IMR-90 (cell line): ENCODE measurements at regions not wholly inside any gene's neighbourhood (a gene's known extent, or its start where the extent isn't known, plus 50 kb on each side); places are given as distances from the start of the nearest gene placed in this dataset.

Source experiments
- ATAC-seq: fragments of 200-7000 bp; cut with Tn5 transposase; 2 replicates; pipeline ENCODE4 v1.9.1; 2020; ENCODE audit warnings: low read depth, mild to moderate bottlenecking, moderate library complexity
- BruUV-seq: library from RNA; stranded (reverse); fragments of 400-500 nt; replicated peaks from 2 replicates; lab custom pipeline; 2021; lab: Mats Ljungman, UMichigan
- CTCF ChIA-PET: fragments of 300-600 bp; formaldehyde crosslinking; extraction: SDS; loops from one replicate; lab custom pipeline; 2021; ENCODE audit warnings: antibody characterized with exemption; lab: Yijun Ruan, JAX
- POLR2A ChIA-PET: fragments of 300-600 bp; sonication (Branson Sonifier 250); formaldehyde crosslinking; loops from one replicate; lab custom pipeline; 2022; ENCODE audit warnings: antibody characterized with exemption; ENCODE audit not compliant: unreplicated experiment; lab: Charles Lee
- DNase-seq: peaks from one replicate; pipeline ENCODE4 v3.0.0; 2013
- H2AFZ ChIP-seq: replicated peaks from 2 replicates; pipeline ENCODE3; 2013; ENCODE audit warnings: low read length, mild to moderate bottlenecking; ENCODE audit not compliant: poor library complexity
- H2AK5ac ChIP-seq: 2 replicates; pipeline ENCODE4 v1.6.1; 2013; ENCODE audit warnings: low read depth, low read length, inconsistent platforms
- H2AK9ac ChIP-seq: replicated peaks from 2 replicates; pipeline ENCODE3; 2013; ENCODE audit warnings: mild to moderate bottlenecking, low read depth, low read length, moderate library complexity; ENCODE audit not compliant: poor library complexity
- H2BK120ac ChIP-seq: 2 replicates; pipeline ENCODE4 v1.6.1; 2013; ENCODE audit warnings: low read depth, low read length, inconsistent platforms
- H2BK15ac ChIP-seq: 3 replicates; pipeline ENCODE4 v1.6.1; 2013; ENCODE audit warnings: low read depth, low read length, inconsistent platforms
- H2BK20ac ChIP-seq: 2 replicates; pipeline ENCODE4 v1.6.1; 2013; ENCODE audit warnings: low read depth, mild to moderate bottlenecking, inconsistent platforms, low read length, moderate library complexity
- H2BK5ac ChIP-seq: 2 replicates; pipeline ENCODE4 v1.6.1; 2013; ENCODE audit warnings: mild to moderate bottlenecking, low read depth, low read length, inconsistent platforms; ENCODE audit not compliant: poor library complexity, severe bottlenecking
- H3K14ac ChIP-seq: replicated peaks from 2 replicates; pipeline ENCODE4 v1.6.1; 2013; ENCODE audit warnings: low read depth, low read length, inconsistent platforms
- H3K18ac ChIP-seq: 2 replicates; pipeline ENCODE4 v1.6.1; 2013; ENCODE audit warnings: low read depth, low read length, control low read depth
- H3K23ac ChIP-seq: 2 replicates; pipeline ENCODE4 v1.6.1; 2013; ENCODE audit warnings: low read depth, low read length, inconsistent platforms
- H3K27ac ChIP-seq: 2 replicates; pipeline ENCODE4 v1.5.1; 2013; ENCODE audit warnings: mild to moderate bottlenecking, control low read depth, low read length; ENCODE audit not compliant: insufficient read depth
- H3K27me3 ChIP-seq: 2 replicates; pipeline ENCODE4 v1.6.1; 2013; ENCODE audit warnings: low read length; ENCODE audit not compliant: control insufficient read depth, insufficient read depth
- H3K36me3 ChIP-seq: 2 replicates; pipeline ENCODE4 v1.6.1; 2013; ENCODE audit warnings: low read length, mixed read lengths; ENCODE audit not compliant: control insufficient read depth, insufficient read depth
- H3K4ac ChIP-seq: 2 replicates; pipeline ENCODE4 v1.6.1; 2013; ENCODE audit warnings: low read depth, low read length, inconsistent platforms
- H3K4me1 ChIP-seq: 2 replicates; pipeline ENCODE4 v1.6.1; 2013; ENCODE audit warnings: low read length, mixed read lengths; ENCODE audit not compliant: control insufficient read depth, insufficient read depth
- H3K4me2 ChIP-seq: 2 replicates; pipeline ENCODE4 v1.6.1; 2013; ENCODE audit warnings: low read depth, mild to moderate bottlenecking, control low read depth, low read length, moderate library complexity
- H3K4me3 ChIP-seq: 2 replicates; pipeline ENCODE4 v1.5.1; 2013; ENCODE audit warnings: low read depth, mild to moderate bottlenecking, control low read depth, low read length, moderate library complexity; ENCODE audit not compliant: insufficient read depth
- H3K56ac ChIP-seq: 2 replicates; pipeline ENCODE4 v1.6.1; 2013; ENCODE audit warnings: low read length, inconsistent platforms; ENCODE audit not compliant: insufficient read depth; ENCODE audit errors: extremely low read depth
- H3K79me1 ChIP-seq, 2 experiments: 2 replicates each; pipeline ENCODE4 v1.6.1; 2013; ENCODE audit warnings: low read length in 2 of 2, inconsistent platforms in 1 of 2, low read depth in 1 of 2
- H3K9ac ChIP-seq: 2 replicates; pipeline ENCODE4 v1.6.1; 2013; ENCODE audit warnings: low read depth, low read length, control low read depth
- H3K9me1 ChIP-seq: 2 replicates; pipeline ENCODE4 v1.6.1; 2013; ENCODE audit warnings: low read length, inconsistent platforms; ENCODE audit not compliant: insufficient read depth
- H3K9me3 ChIP-seq: 2 replicates; pipeline ENCODE4 v1.6.1; 2013; ENCODE audit warnings: low read length; ENCODE audit not compliant: control insufficient read depth, insufficient read depth
- H4K20me1 ChIP-seq: 2 replicates; pipeline ENCODE4 v1.6.1; 2013; ENCODE audit warnings: low read length, inconsistent platforms; ENCODE audit not compliant: insufficient read depth
- H4K5ac ChIP-seq: 2 replicates; pipeline ENCODE4 v1.6.1; 2013; ENCODE audit warnings: mild to moderate bottlenecking, low read depth, low read length, control low read depth
- H4K8ac ChIP-seq, 2 experiments: 2 replicates each; pipeline ENCODE4 v1.6.1; 2013; ENCODE audit warnings: low read depth in 2 of 2, low read length in 2 of 2, control low read depth in 1 of 2, inconsistent platforms in 1 of 2
- H4K91ac ChIP-seq: 2 replicates; pipeline ENCODE4 v1.6.1; 2013; ENCODE audit warnings: low read depth, low read length, inconsistent platforms; ENCODE audit not compliant: insufficient read depth
- BHLHE40 ChIP-seq: fragments of 150-350 bp; IDR thresholded peaks from 2 replicates; pipeline ENCODE4 v1.6.1; 2016; ENCODE audit warnings: mild to moderate bottlenecking, low read depth, low read length
- CEBPB ChIP-seq: IDR thresholded peaks from 2 replicates; pipeline ENCODE4 v1.6.1; 2012; ENCODE audit warnings: low read depth, low read length, improper control_type of control experiment
- CHD1 ChIP-seq: IDR thresholded peaks from 2 replicates; pipeline ENCODE4 v1.6.1; 2012; ENCODE audit warnings: low read depth, low read length, improper control_type of control experiment
- FOS ChIP-seq: fragments of 150-350 bp; IDR thresholded peaks from 2 replicates; pipeline ENCODE4 v1.6.1; 2016; ENCODE audit warnings: low read depth, low read length
- MAFK ChIP-seq: IDR thresholded peaks from 2 replicates; pipeline ENCODE4 v1.6.1; 2012; ENCODE audit warnings: low read depth, low read length, improper control_type of control experiment
- MAZ ChIP-seq: IDR thresholded peaks from 2 replicates; pipeline ENCODE4 v1.6.1; 2012; ENCODE audit warnings: low read depth, mild to moderate bottlenecking, low read length, improper control_type of control experiment, moderate library complexity, borderline replicate concordance
- MXI1 ChIP-seq: IDR thresholded peaks from 2 replicates; pipeline ENCODE4 v1.6.1; 2012; ENCODE audit warnings: low read depth, mild to moderate bottlenecking, low read length, moderate library complexity, borderline replicate concordance
- NFE2L2 ChIP-seq: fragments of 150-350 bp; IDR thresholded peaks from 2 replicates; pipeline ENCODE4 v1.6.1; 2016; ENCODE audit warnings: low read depth, mild to moderate bottlenecking, low read length
- POLR2A ChIP-seq: IDR thresholded peaks from 2 replicates; pipeline ENCODE4 v1.6.1; 2012; ENCODE audit warnings: mild to moderate bottlenecking, low read depth, low read length
- RAD21 ChIP-seq: IDR thresholded peaks from 2 replicates; pipeline ENCODE4 v1.6.1; 2012; ENCODE audit warnings: low read length, improper control_type of control experiment
- RCOR1 ChIP-seq: IDR thresholded peaks from 2 replicates; pipeline ENCODE4 v1.6.1; 2012; ENCODE audit warnings: mild to moderate bottlenecking, low read length, improper control_type of control experiment; ENCODE audit not compliant: insufficient replicate concordance
- SMC3 ChIP-seq: fragments of 150-350 bp; IDR thresholded peaks from 2 replicates; pipeline ENCODE4 v1.6.1; 2016; ENCODE audit warnings: low read depth, mild to moderate bottlenecking, antibody characterized with exemption, low read length, moderate library complexity
- WGBS, 2 experiments: methylation state at CpG; one replicate each; pipeline versions ENCODE4 v1.1.5 to v1.1.7; 2013; ENCODE audit warnings: missing lambda C conversion rate in 2 of 2; ENCODE audit not compliant: insufficient read length in 1 of 2; ENCODE audit errors: extremely low coverage in 2 of 2; 5-methylcytosine and 5-hydroxymethylcytosine counted together
- dilution Hi-C: fragments of 300-500 bp; cut with HindIII; formaldehyde crosslinking; loops from one replicate; pipeline ENCODE4 v1.14.3; 2018; ENCODE audit warnings: low sequenced_read_pairs; ENCODE audit not compliant: unreplicated experiment
- in situ Hi-C: fragments of 300-500 bp; cut with MboI; formaldehyde crosslinking; loops from 3 replicates; pipeline ENCODE4 v1.14.3; 2019; ENCODE audit warnings: low sequenced_read_pairs, inconsistent platforms, mixed read lengths
- intact Hi-C: fragments of 100-400 bp; cut with micrococcal nuclease; formaldehyde crosslinking; loops from 2 replicates; pipeline ENCODE4 v1.10.0; 2022
- TF ChIP-seq, protein P1 (sequence below): fragments of 150-350 bp; IDR thresholded peaks from 2 replicates; pipeline ENCODE4 v1.6.1; 2017; ENCODE audit warnings: mild to moderate bottlenecking, antibody characterized with exemption, low read length, low read depth
- TF ChIP-seq, protein P2 (sequence below): fragments of 150-350 bp; IDR thresholded peaks from 2 replicates; pipeline ENCODE4 v1.6.1; 2016; ENCODE audit warnings: low read depth, mild to moderate bottlenecking, low read length, moderate library complexity, borderline replicate concordance
- TF ChIP-seq, protein P3 (sequence below): conservative IDR thresholded peaks from 2 replicates; pipeline ENCODE4 v1.5.1; 2012; ENCODE audit warnings: mild to moderate bottlenecking, low read depth, low read length, improper control_type of control experiment

DNA sequence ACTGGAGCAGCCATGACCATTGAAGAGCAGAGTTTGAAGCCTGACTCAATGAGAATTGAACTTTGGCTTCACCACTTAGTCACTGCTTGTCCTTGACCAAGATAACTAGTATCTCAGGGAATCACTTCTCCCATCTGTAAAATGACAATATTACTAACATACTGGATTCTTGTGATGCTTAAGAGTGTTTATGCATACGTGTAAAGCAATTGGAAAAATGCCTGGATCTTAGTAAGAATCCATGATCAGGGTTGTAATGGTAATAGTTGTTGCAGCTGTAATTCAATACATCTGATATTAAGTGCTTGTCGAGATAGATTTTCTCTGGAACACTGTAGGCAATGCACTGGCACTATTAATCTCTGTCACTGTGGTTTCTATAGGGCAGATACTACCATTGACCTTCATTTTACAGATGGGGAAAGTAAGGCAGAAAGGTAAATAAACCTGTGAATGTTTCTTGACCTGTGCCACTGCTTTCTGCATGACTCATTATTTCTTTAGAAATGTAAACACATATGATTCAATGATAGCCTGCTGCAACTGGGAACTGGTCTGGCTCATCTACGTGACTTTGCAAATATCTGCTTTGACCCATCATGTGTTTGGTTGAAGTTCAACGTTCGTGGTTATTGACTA, 662.5 kb downstream of the PLA2G4A start:
- TF ChIP-seq SMC3 (no peak), MXI1 (no peak), BHLHE40 (peak; percentile 59; the same call in 1 of the 2 replicates), FOS (peak; percentile 89), POLR2A (no peak), RAD21 (no peak), NFE2L2 (peak; percentile 93), MAFK (peak; percentile 27; the same call in 1 of the 2 replicates), CEBPB (peak; percentile 57), RCOR1 (no peak), CHD1 (no peak), MAZ (no peak)
- TF ChIP-seq, protein P1, sequence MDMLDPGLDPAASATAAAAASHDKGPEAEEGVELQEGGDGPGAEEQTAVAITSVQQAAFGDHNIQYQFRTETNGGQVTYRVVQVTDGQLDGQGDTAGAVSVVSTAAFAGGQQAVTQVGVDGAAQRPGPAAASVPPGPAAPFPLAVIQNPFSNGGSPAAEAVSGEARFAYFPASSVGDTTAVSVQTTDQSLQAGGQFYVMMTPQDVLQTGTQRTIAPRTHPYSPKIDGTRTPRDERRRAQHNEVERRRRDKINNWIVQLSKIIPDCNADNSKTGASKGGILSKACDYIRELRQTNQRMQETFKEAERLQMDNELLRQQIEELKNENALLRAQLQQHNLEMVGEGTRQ, result no peak
- TF ChIP-seq, protein P2, sequence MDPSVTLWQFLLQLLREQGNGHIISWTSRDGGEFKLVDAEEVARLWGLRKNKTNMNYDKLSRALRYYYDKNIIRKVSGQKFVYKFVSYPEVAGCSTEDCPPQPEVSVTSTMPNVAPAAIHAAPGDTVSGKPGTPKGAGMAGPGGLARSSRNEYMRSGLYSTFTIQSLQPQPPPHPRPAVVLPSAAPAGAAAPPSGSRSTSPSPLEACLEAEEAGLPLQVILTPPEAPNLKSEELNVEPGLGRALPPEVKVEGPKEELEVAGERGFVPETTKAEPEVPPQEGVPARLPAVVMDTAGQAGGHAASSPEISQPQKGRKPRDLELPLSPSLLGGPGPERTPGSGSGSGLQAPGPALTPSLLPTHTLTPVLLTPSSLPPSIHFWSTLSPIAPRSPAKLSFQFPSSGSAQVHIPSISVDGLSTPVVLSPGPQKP, result no peak
- TF ChIP-seq, protein P3, sequence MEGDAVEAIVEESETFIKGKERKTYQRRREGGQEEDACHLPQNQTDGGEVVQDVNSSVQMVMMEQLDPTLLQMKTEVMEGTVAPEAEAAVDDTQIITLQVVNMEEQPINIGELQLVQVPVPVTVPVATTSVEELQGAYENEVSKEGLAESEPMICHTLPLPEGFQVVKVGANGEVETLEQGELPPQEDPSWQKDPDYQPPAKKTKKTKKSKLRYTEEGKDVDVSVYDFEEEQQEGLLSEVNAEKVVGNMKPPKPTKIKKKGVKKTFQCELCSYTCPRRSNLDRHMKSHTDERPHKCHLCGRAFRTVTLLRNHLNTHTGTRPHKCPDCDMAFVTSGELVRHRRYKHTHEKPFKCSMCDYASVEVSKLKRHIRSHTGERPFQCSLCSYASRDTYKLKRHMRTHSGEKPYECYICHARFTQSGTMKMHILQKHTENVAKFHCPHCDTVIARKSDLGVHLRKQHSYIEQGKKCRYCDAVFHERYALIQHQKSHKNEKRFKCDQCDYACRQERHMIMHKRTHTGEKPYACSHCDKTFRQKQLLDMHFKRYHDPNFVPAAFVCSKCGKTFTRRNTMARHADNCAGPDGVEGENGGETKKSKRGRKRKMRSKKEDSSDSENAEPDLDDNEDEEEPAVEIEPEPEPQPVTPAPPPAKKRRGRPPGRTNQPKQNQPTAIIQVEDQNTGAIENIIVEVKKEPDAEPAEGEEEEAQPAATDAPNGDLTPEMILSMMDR, result no peak
- H2BK15ac ChIP-seq, result no peak overlapping the region
- H4K91ac ChIP-seq, result no peak overlapping the region
- no peaks in the 10 kb centered on the region for H3K9me3 ChIP-seq
- H4K20me1 ChIP-seq, result no peaks in the 10 kb centered on the region
- H3K4me2 ChIP-seq, result no peak overlapping the region
- no CpG with 5 or more reads among the region's 5 CpGs for WGBS, 2 experiments
- ChIA-PET POLR2A (no interaction called here), CTCF (no interaction called here)
- no peaks in the 10 kb centered on the region for H3K79me1 ChIP-seq
- in situ Hi-C loops, result no loop called here
- H2BK20ac ChIP-seq, result 0 out of 2 replicates have a peak overlapping the region, but pooled peaks have one; percentile 29
- intact Hi-C loops, result loop anchor here (5.0 kb wide), 1 partner anchor 196 kb away; no protein-coding TSS in a partner anchor
- no peak overlapping the region for H3K14ac ChIP-seq
- H2AK5ac ChIP-seq, result no peak overlapping the region
- no peaks in the 10 kb centered on the region for H3K36me3 ChIP-seq
- no peak overlapping the region for H3K9ac ChIP-seq
- BruUV-seq, result no TSS peak
- no peaks in the 10 kb centered on the region for H3K27me3 ChIP-seq
- H3K18ac ChIP-seq, result no peak overlapping the region
- DNase-seq (peak; percentile 98), ATAC-seq (peak; percentile 88)
- no peak overlapping the region; the same call in 1 of the 2 replicates for H3K4ac ChIP-seq
- no peak overlapping the region for H2AFZ ChIP-seq
- dilution Hi-C loops, result no loop called here
- no peak overlapping the region for H3K56ac ChIP-seq
- H4K8ac ChIP-seq, result no peak overlapping the region
- H2AK9ac ChIP-seq, result no peak overlapping the region
- H2BK5ac ChIP-seq, result peak overlapping the region; percentile 54
- peaks cover 3% of the 10 kb centered on the region for H3K4me1 ChIP-seq
- H3K9me1 ChIP-seq, result peaks cover 8% of the 10 kb centered on the region
- H3K27ac ChIP-seq, result peak overlapping the region; percentile 83; the same call in 1 of the 2 replicates
- no peak overlapping the region for H4K5ac ChIP-seq
- no peak overlapping the region; the same call in 1 of the 2 replicates for H2BK120ac ChIP-seq
- no peak overlapping the region for H3K23ac ChIP-seq
- no peak overlapping the region for H3K4me3 ChIP-seq
